CD1c-positive myeloid dendritic cell (primary cell): ENCODE measurements at regions not wholly inside any gene's neighbourhood (a gene's known extent, or its start where the extent isn't known, plus 50 kb on each side); places are given as distances from the start of the nearest gene placed in this dataset.
"Not testable (repeated sequence)": the region's sequence is repeated elsewhere in the genome, so short reads cannot be mapped to it uniquely, and the experiment has no call there.

ENCODE experiments used
- DNase-seq: peaks from one replicate; pipeline ENCODE4 v3.0.0-alpha.2; 2016; ENCODE audit errors: extremely low spot score

GRCh38 chr6:169378620-169379381, 125.2 kb upstream of the THBS2 start:
- DNase-seq, result no peak

GRCh38 chr6:169376458-169376857, 122.8 kb upstream of the THBS2 start:
- DNase-seq, result no peak

DNA sequence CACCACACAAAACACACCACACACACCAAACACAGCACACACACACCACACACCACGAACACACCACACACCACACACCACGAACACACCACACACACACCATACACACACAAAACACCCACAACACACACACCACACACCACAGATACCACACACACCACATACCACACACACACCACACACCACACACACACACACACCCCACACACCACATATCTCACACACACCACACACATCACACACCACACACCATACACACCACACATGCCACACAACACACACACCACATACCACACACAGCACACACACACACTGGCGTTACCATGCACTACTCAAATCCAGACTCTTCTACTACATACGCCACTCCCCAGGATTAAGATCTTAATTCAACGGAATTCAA, 118.9 kb upstream of the THBS2 start:
- no peak for DNase-seq

- DNase-seq, result no peak
Observed at GRCh38 chr6:169371344-169372127, 117.9 kb upstream of the THBS2 start.

- no peak for DNase-seq
Observed at GRCh38 chr6:169370666-169371343, 117.2 kb upstream of the THBS2 start.

- no peak for DNase-seq
Observed at GRCh38 chr6:169370054-169370453, 116.4 kb upstream of the THBS2 start.

- DNase-seq, result no peak
Observed at GRCh38 chr6:169368200-169368599, 114.6 kb upstream of the THBS2 start.

DNA sequence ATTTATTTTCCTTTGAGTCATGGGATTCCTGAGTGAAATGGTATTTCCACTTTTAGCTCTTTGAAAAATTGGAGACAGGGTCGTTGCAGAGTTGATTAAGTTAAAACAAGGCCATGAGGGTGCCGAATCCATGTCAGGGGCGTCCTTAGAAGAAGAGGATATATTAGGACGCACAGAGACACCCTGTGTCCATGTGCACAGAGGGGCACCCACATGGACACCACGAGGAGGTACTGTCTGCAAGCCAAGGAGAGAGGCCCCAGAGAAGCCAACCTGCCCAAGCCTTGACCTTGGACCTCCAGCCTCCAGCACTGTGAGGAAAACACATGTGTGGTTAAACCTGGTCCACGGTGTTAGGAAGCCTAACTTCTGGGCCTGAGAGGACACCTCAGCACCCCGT, 113.9 kb upstream of the THBS2 start:
- no peak for DNase-seq

- no peak for DNase-seq
Observed at GRCh38 chr6:169366258-169366901, 112.7 kb upstream of the THBS2 start.

DNA sequence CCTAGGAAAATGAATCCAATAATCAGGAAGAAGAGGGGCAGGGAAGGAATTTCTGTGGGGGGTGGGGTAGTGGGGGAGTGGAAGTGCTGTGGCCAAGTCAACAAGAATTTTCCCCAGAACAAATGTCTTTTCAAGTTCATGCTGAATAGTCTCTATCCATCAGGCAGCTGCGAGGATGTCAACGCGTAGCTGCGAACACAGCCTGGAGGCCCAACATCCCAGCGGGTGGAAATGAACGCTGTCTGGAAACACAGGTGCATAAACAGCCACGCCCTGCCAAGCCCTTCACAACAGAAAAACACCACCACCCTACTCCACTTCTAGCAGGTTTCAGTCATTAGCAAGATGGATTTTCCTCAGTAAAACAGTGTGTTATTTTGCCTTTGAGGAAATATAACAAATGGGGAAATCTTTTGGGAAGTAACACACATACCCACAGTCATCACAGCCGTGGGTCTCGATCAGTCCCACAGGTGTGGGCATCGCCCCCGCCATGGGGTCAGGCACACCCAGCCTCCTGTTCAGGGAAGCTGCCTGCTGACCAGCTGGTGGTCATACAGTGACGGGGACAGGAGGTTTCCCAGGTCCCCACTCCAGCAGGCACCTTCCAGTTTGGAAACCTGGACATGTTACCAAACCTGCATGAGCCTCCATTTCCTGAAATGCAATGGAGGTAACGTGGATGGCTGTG, 112.1 kb upstream of the THBS2 start:
- no peak for DNase-seq

DNA sequence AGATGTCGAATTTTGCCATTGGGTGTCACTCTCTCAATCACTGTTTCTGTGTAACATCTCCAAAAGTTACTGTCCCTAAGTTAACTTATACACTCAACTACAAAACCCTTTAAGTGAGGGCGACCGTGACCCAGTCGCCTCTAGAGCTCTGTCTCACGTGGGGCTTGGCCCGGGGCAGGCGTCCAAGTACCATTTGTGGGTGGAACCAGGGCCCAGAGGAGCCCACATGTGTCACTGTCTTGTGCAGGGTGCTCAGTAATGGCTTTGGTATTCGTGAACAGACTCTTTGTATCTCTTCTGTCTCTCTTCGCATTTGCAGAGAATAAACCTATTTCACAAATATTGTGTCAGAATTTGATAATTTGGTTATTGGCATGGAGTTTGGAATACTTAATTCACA, 109.9 kb upstream of the THBS2 start:
- no peak for DNase-seq

DNA sequence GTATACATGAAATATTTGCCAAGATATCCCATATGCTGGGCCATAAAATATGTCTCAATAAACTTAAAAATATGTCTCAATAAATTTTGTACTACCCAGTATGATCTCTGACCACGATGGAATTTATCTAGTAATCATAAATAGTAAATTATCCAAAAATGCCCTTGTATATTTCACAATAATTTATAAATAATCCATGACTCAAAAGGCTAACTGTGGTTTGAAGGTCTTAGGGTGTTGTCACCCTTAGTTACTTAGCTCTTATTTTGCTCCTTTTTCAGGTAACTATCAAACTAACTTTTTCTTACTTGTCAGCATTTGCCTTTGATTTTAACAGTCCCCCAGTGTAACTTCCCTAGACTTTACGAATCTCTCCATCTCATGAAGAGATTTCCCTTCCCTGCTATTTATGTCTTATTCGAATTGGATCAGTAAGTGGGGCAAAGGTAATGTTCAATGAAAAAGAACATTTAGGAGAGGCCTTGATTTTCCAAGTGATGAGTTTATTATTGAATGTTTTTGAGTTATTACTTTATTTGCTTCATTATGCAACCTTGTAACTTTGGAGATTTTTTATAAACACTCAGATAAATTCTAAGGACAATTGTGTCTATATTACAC, 109.0 kb upstream of the THBS2 start:
- no peak for DNase-seq

- DNase-seq, result not testable (repeated sequence)
Observed at GRCh38 chr6:169355001-169355400, 101.4 kb upstream of the THBS2 start.

- DNase-seq, result peak; percentile 5
Observed at GRCh38 chr6:169345146-169345545, 91.5 kb upstream of the THBS2 start.

DNA sequence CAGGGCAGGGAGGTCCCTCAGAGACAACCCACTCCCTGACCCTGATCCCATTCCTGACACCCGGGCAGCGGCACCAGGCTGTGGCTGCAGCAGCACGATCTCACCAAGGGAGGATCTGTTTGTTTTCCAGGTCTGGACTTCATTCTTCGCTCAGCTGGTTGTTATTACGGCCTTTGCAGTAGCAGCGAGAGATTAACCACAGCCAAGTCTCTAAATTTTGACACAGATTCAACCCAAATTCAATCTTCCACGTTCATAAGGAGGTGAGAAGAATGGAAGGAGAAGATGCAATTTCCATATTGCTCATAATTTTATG, 91.1 kb upstream of the THBS2 start:
- DNase-seq, result no peak

GRCh38 chr6:169343886-169344749, 90.5 kb upstream of the THBS2 start:
- no peak for DNase-seq

- no peak for DNase-seq
Observed at GRCh38 chr6:169342710-169343109, 89.1 kb upstream of the THBS2 start.

GRCh38 chr6:169341706-169342105, 88.1 kb upstream of the THBS2 start:
- DNase-seq, result no peak

DNA sequence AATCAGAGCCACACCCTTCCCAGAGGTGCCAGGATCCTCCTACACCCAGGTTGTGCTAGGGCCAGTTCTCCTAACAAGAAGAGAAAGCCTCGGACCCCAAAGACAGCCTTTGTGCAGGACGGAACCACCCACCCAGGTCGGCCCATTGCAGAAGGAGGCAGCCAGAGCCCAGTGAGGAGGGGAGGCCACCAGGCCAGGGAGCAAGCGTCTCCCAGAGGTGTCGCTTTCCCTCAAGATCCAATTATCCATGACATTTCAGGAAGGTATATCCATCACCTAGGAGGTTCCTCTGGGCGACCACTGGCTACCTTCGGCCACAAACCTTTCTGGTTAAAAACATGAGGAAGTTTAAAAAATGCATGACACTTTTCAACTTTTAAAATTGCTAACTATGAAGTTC, 87.4 kb upstream of the THBS2 start:
- DNase-seq, result no peak

- no peak for DNase-seq
Observed at GRCh38 chr6:169340395-169340794, 86.7 kb upstream of the THBS2 start.
